ENCODE measurements at regions not wholly inside any gene's neighbourhood (a gene's known extent, or its start where the extent isn't known, plus 50 kb on each side); places are given as distances from the start of the nearest gene placed in this dataset.

- TF ChIP-seq CTCF (IDR thresholded peaks at IDR 0.05), result no peak
- TF ChIP-seq POLR2AphosphoS5 (IDR thresholded peaks at IDR 0.05; ENCODE audit: low read depth, low read length), result no peak
Measured at GRCh38 chr9:91134608-91135007, 227.1 kb downstream of the AUH start.
